Fibroblast of lung (primary cell): ENCODE measurements at regions not wholly inside any gene's neighbourhood (a gene's known extent, or its start where the extent isn't known, plus 50 kb on each side); places are given as distances from the start of the nearest gene placed in this dataset.

Source experiments
- DNase-seq, 2 donors: peaks; one replicate each; pipeline versions ENCODE4 v3.0.0 to v3.0.0-alpha.2; 2010; ENCODE audit warnings: low read depth in 2 of 2
- H2AFZ ChIP-seq: 2 replicates; pipeline ENCODE4 v1.5.1; 2012; ENCODE audit warnings: low read length, control low read depth, inconsistent platforms
- H3K27ac ChIP-seq: 2 replicates; pipeline ENCODE4 v1.5.1; 2011; ENCODE audit warnings: low read length, control low read depth; ENCODE audit not compliant: insufficient read depth
- H3K27me3 ChIP-seq: 2 replicates; pipeline ENCODE4 v1.5.1; 2011; ENCODE audit warnings: mild to moderate bottlenecking, low read length; ENCODE audit not compliant: control insufficient read depth, insufficient read depth
- H3K36me3 ChIP-seq: 2 replicates; pipeline ENCODE4 v1.5.1; 2011; ENCODE audit warnings: low read length; ENCODE audit not compliant: control insufficient read depth, insufficient read depth
- H3K4me1 ChIP-seq: 2 replicates; pipeline ENCODE4 v1.5.1; 2011; ENCODE audit warnings: low read length; ENCODE audit not compliant: control insufficient read depth, insufficient read depth; ENCODE audit errors: extremely low read depth
- H3K4me2 ChIP-seq: 2 replicates; pipeline ENCODE4 v1.5.1; 2011; ENCODE audit warnings: low read length, control low read depth; ENCODE audit not compliant: insufficient read depth; ENCODE audit errors: extremely low read depth
- H3K4me3 ChIP-seq, 4 experiments: fragments of 200-600 bp in 1 of 4; sonication (generic) in 1 of 4; replicated peaks in 1 of 4; 2 replicates each; pipeline ENCODE4 v1.5.1; 2011 to 2016; ENCODE audit warnings: low read length in 4 of 4, low read depth in 3 of 4, mild to moderate bottlenecking in 3 of 4, control low read depth in 2 of 4, inconsistent platforms in 1 of 4, mixed read lengths in 1 of 4; ENCODE audit not compliant: insufficient read depth in 1 of 4; ENCODE audit errors: control extremely low read depth in 1 of 4
- H3K79me2 ChIP-seq: 2 replicates; pipeline ENCODE4 v1.5.1; 2012; ENCODE audit warnings: mild to moderate bottlenecking, low read length, inconsistent platforms; ENCODE audit not compliant: control insufficient read depth, insufficient read depth
- H3K9ac ChIP-seq: 2 replicates; pipeline ENCODE4 v1.5.1; 2011; ENCODE audit warnings: mild to moderate bottlenecking, low read length, control low read depth; ENCODE audit not compliant: insufficient read depth
- H3K9me3 ChIP-seq: 2 replicates; pipeline ENCODE4 v1.5.1; 2012; ENCODE audit warnings: low read depth, low read length; ENCODE audit not compliant: control insufficient read depth, insufficient read depth
- H4K20me1 ChIP-seq: 2 replicates; pipeline ENCODE4 v1.5.1; 2011; ENCODE audit warnings: low read length; ENCODE audit not compliant: control insufficient read depth, insufficient read depth; ENCODE audit errors: extremely low read depth
- CTCF ChIP-seq, 2 donors: IDR thresholded peaks in 1 of 2; conservative IDR thresholded peaks in 1 of 2; 1 replicate in 1 of 2; 2 replicates in 1 of 2; pipeline ENCODE4 v1.5.1; 2011 to 2012; ENCODE audit warnings: low read length in 2 of 2, control low read depth in 1 of 2, inconsistent platforms in 1 of 2, low read depth in 1 of 2, mild to moderate bottlenecking in 1 of 2
- EZH2 ChIP-seq: IDR thresholded peaks from 2 replicates; pipeline ENCODE4 v1.5.1; 2012; ENCODE audit warnings: low read length, control low read depth, mild to moderate bottlenecking; ENCODE audit errors: missing control alignments

- no peak for TF ChIP-seq CTCF (conservative IDR thresholded peaks at IDR 0.05 in 1 of 2, IDR thresholded peaks at IDR 0.05 in 1 of 2; ENCODE audit: low read depth in 1 of 2, low read length in 2 of 2)
- no peak for TF ChIP-seq EZH2
- H2AFZ ChIP-seq = no peak overlapping the region
- no peaks in the 10 kb centered on the region for H3K27me3 ChIP-seq
- H3K4me1 ChIP-seq = peaks cover 6% of the 10 kb centered on the region
- no peak for DNase-seq
- H3K4me3 ChIP-seq = no peak overlapping the region
- no peak overlapping the region for H3K4me2 ChIP-seq
- no peaks in the 10 kb centered on the region for H3K36me3 ChIP-seq
- no peaks in the 10 kb centered on the region for H3K9me3 ChIP-seq
- no peak overlapping the region for H3K27ac ChIP-seq
- no peaks in the 10 kb centered on the region for H3K79me2 ChIP-seq
- no peak overlapping the region for H3K9ac ChIP-seq
- H4K20me1 ChIP-seq = no peaks in the 10 kb centered on the region
Measured at GRCh38 chrX:150196285-150196684, 166.8 kb upstream of the MAMLD1 start.

- H3K4me1 ChIP-seq = peaks cover 7% of the 10 kb centered on the region
- H3K9ac ChIP-seq = no peak overlapping the region
- no peaks in the 10 kb centered on the region for H3K36me3 ChIP-seq
- H3K79me2 ChIP-seq = no peaks in the 10 kb centered on the region
- no peak overlapping the region for H2AFZ ChIP-seq
- H3K4me3 ChIP-seq = no peak overlapping the region
- no peaks in the 10 kb centered on the region for H3K9me3 ChIP-seq
- no peak for DNase-seq
- no peaks in the 10 kb centered on the region for H4K20me1 ChIP-seq
- H3K4me2 ChIP-seq = no peak overlapping the region
- H3K27me3 ChIP-seq = no peaks in the 10 kb centered on the region
- TF ChIP-seq EZH2 (no peak), CTCF (conservative IDR thresholded peaks at IDR 0.05 in 1 of 2, IDR thresholded peaks at IDR 0.05 in 1 of 2; ENCODE audit: low read depth in 1 of 2, low read length in 2 of 2) (no peak)
- H3K27ac ChIP-seq = no peak overlapping the region
Measured at GRCh38 chrX:150197388-150197787, 165.7 kb upstream of the MAMLD1 start.

- TF ChIP-seq CTCF (conservative IDR thresholded peaks at IDR 0.05 in 1 of 2, IDR thresholded peaks at IDR 0.05 in 1 of 2; ENCODE audit: low read depth in 1 of 2, low read length in 2 of 2) = no peak
- no peak for TF ChIP-seq EZH2
- peak in 1 of 2 donors; percentile 29 for DNase-seq
- no peak overlapping the region for H3K9ac ChIP-seq
Measured at GRCh38 chrX:150198776-150199175, 164.3 kb upstream of the MAMLD1 start.

More at GRCh38 chrX:150198776-150199175, 164.3 kb upstream of the MAMLD1 start:
- Histone ChIP-seq H3K27ac (no peak overlapping the region), H4K20me1 (no peaks in the 10 kb centered on the region), H3K36me3 (no peaks in the 10 kb centered on the region), H3K4me2 (no peak overlapping the region), H3K9me3 (no peaks in the 10 kb centered on the region), H2AFZ (no peak overlapping the region), H3K27me3 (no peaks in the 10 kb centered on the region), H3K4me1 (peaks cover 7% of the 10 kb centered on the region), H3K79me2 (no peaks in the 10 kb centered on the region), H3K4me3 (no peak overlapping the region)
